K562 (cell line): ENCODE measurements at regions not wholly inside any gene's neighbourhood (a gene's known extent, or its start where the extent isn't known, plus 50 kb on each side); places are given as distances from the start of the nearest gene placed in this dataset.

ENCODE experiments used
- ATAC-seq: fragments of 200-7000 bp; cut with Tn5 transposase; 3 replicates; pipeline ENCODE4 v1.9.1; 2020; ENCODE audit warnings: moderate library complexity
- BruUV-seq: library from RNA; stranded (reverse); fragments of 400-500 nt; replicated peaks from 2 replicates; lab custom pipeline; 2021; lab: Mats Ljungman, UMichigan
- CTCF ChIA-PET: fragments of 300-600 bp; formaldehyde crosslinking; extraction: SDS; loops from one replicate; lab custom pipeline; 2021; ENCODE audit warnings: low intra/inter-chr PET ratio; lab: Yijun Ruan, JAX
- POLR2A ChIA-PET: fragments of 300-600, 350-650 bp; sonication (Branson Sonifier 250); formaldehyde crosslinking; extraction: SDS; loops from one replicate; lab custom pipeline; 2021; ENCODE audit warnings: antibody characterized with exemption, inconsistent platforms; lab: Yijun Ruan, JAX
- DNase-seq, 4 experiments: peaks; one replicate each; pipeline versions ENCODE4 v3.0.0 to v3.0.0-alpha.2; 2011 to 2018; ENCODE audit warnings: low spot score in 3 of 4, mixed read lengths in 3 of 4; ENCODE audit errors: extremely low read depth in 1 of 4
- FAIRE-seq: peaks from 2 replicates; lab custom pipeline; 2011; peaks lifted over from hg19 to GRCh38; lab: Jason Lieb, UNC
- H2AFZ ChIP-seq: 2 replicates; pipeline ENCODE4 v1.6.0; 2011; ENCODE audit warnings: low read depth, low read length, control low read depth, inconsistent platforms
- H3K27ac ChIP-seq: fragments of 200-600 bp; 3 replicates; pipeline ENCODE4 v1.8.0; 2011; ENCODE audit warnings: low read depth, mild to moderate bottlenecking, control low read depth, inconsistent platforms, low read length, moderate library complexity, mixed read lengths; ENCODE audit errors: extremely low read depth
- H3K27me3 ChIP-seq, 2 experiments: fragments of 300-600 bp in 1 of 2; 2 replicates in 1 of 2; 3 replicates in 1 of 2; pipeline versions ENCODE4 v1.6.0 to v1.8.0; 2011; ENCODE audit warnings: inconsistent platforms in 2 of 2, low read length in 2 of 2, mild to moderate bottlenecking in 1 of 2, mixed read lengths in 1 of 2, moderate library complexity in 1 of 2; ENCODE audit not compliant: control insufficient read depth in 2 of 2, insufficient read depth in 2 of 2
- H3K36me3 ChIP-seq: fragments of 300-600 bp; 3 replicates; pipeline ENCODE4 v1.8.0; 2011; ENCODE audit warnings: mild to moderate bottlenecking, low read length, inconsistent platforms; ENCODE audit not compliant: control insufficient read depth, insufficient read depth
- H3K4me1 ChIP-seq, 2 experiments: fragments of 200-600 bp in 1 of 2; replicated peaks in 1 of 2; 2 replicates in 1 of 2; 3 replicates in 1 of 2; pipeline versions ENCODE4 v1.5.1 to v1.8.0; 2011; ENCODE audit warnings: inconsistent platforms in 2 of 2, low read length in 2 of 2, mild to moderate bottlenecking in 1 of 2, mixed read lengths in 1 of 2, moderate library complexity in 1 of 2; ENCODE audit not compliant: control insufficient read depth in 2 of 2, insufficient read depth in 2 of 2
- H3K4me2 ChIP-seq: 2 replicates; pipeline ENCODE4 v1.6.1; 2011; ENCODE audit warnings: low read length, control low read depth, inconsistent platforms, mixed read lengths; ENCODE audit not compliant: insufficient read depth
- H3K4me3 ChIP-seq: fragments of 200-600 bp; sonication (generic), shearing (Covaris generic); 2 replicates; pipeline ENCODE4 v1.5.1; 2016; ENCODE audit warnings: control low read depth, inconsistent platforms
- H3K79me2 ChIP-seq: fragments of 200-600 bp; 3 replicates; pipeline ENCODE4 v1.8.0; 2011; ENCODE audit warnings: low read length, inconsistent platforms; ENCODE audit not compliant: control insufficient read depth, insufficient read depth
- H3K9ac ChIP-seq, 2 experiments: 2 replicates each; pipeline versions ENCODE4 v1.6.0 to v1.6.1; 2011; ENCODE audit warnings: low read depth in 2 of 2, low read length in 2 of 2, control low read depth in 1 of 2, inconsistent platforms in 1 of 2, mild to moderate bottlenecking in 1 of 2, mixed read lengths in 1 of 2; ENCODE audit not compliant: insufficient read depth in 1 of 2
- H3K9me1 ChIP-seq: one replicate; pipeline ENCODE4 v1.6.0; 2011; ENCODE audit warnings: inconsistent platforms, mild to moderate bottlenecking, low read length, moderate library complexity; ENCODE audit not compliant: control insufficient read depth, insufficient read depth
- H3K9me3 ChIP-seq: replicated peaks from 2 replicates; pipeline ENCODE4 v1.5.1; 2011; ENCODE audit warnings: low read depth, low read length, inconsistent platforms; ENCODE audit not compliant: control insufficient read depth, insufficient read depth
- H4K20me1 ChIP-seq: replicated peaks from 2 replicates; pipeline ENCODE4 v1.6.1; 2011; ENCODE audit warnings: low read length, inconsistent platforms, mixed read lengths; ENCODE audit not compliant: control insufficient read depth, insufficient read depth
- BRF2 ChIP-seq: IDR thresholded peaks from 3 replicates; pipeline ENCODE4 v1.6.1; 2011; ENCODE audit warnings: borderline replicate concordance, mild to moderate bottlenecking; ENCODE audit not compliant: insufficient read length, insufficient read depth
- GMEB1 ChIP-seq: fragments of 250-450 bp; sonication (Bioruptor Pico); IDR thresholded peaks from 2 replicates; pipeline ENCODE4 v1.4.0; 2020; ENCODE audit warnings: mild to moderate bottlenecking
- KLF13 ChIP-seq: fragments of 450-650 bp; IDR thresholded peaks from 2 replicates; pipeline ENCODE4 v1.6.1; 2016; ENCODE audit warnings: missing genetic modification characterization, low read depth, mild to moderate bottlenecking, missing compliant biosample characterization, moderate library complexity, borderline replicate concordance
- MTF1 ChIP-seq: fragments of 250-450 bp; sonication (Bioruptor Pico); IDR thresholded peaks from 2 replicates; pipeline ENCODE4 v1.9.0; 2021; ENCODE audit warnings: moderate library complexity, mild to moderate bottlenecking, inconsistent platforms, borderline replicate concordance
- NEUROD1 ChIP-seq: fragments of 150-350 bp; IDR thresholded peaks from 2 replicates; pipeline ENCODE4 v1.6.1; 2014; ENCODE audit warnings: borderline replicate concordance, low read length, low read depth; ENCODE audit not compliant: partially characterized antibody
- PHB ChIP-seq: fragments of 250-450 bp; sonication (Bioruptor Pico); IDR thresholded peaks from 2 replicates; pipeline ENCODE4 v1.5.0; 2021
- TBP ChIP-seq: optimal IDR thresholded peaks from 2 replicates; pipeline ENCODE3; 2011; ENCODE audit warnings: low read depth, low read length, improper control_type of control experiment
- TEAD1 ChIP-seq, 2 experiments: fragments of 450-650 bp in 1 of 2; sonication (generic) in 1 of 2; formaldehyde crosslinking; IDR thresholded peaks; 2 replicates each; pipeline versions ENCODE4 v1.4.0 to v1.8.0; 2020 to 2022; ENCODE audit warnings: mild to moderate bottlenecking in 2 of 2, missing genetic modification reagents in 1 of 2
- ZNF224 ChIP-seq: sonication (generic); formaldehyde crosslinking; IDR thresholded peaks from 2 replicates; pipeline ENCODE4 v1.8.0; 2022; ENCODE audit warnings: mild to moderate bottlenecking, missing genetic modification reagents
- WGBS: fragments of 100-300 bp; shearing (Covaris generic); methylation state at CpG from one replicate; pipeline ENCODE4 v1.1.6; 2016; ENCODE audit warnings: low coverage, mixed read lengths; ENCODE audit not compliant: insufficient coverage; ENCODE audit errors: missing lambda C conversion rate; 5-methylcytosine and 5-hydroxymethylcytosine counted together
- in situ Hi-C: fragments of 300-500 bp; cut with MboI; formaldehyde crosslinking; loops from 4 replicates; pipeline ENCODE4 v1.15.0; 2018; ENCODE audit warnings: inconsistent platforms, mixed read lengths
- intact Hi-C: fragments of 100-400 bp; cut with micrococcal nuclease; formaldehyde crosslinking; loops from 2 replicates; pipeline ENCODE4 v1.14.2; 2022
- TF ChIP-seq, protein P1 (sequence below): fragments of 450-650 bp; IDR thresholded peaks from 2 replicates; pipeline ENCODE4 v1.6.1; 2016; ENCODE audit warnings: antibody characterized with exemption

DNA sequence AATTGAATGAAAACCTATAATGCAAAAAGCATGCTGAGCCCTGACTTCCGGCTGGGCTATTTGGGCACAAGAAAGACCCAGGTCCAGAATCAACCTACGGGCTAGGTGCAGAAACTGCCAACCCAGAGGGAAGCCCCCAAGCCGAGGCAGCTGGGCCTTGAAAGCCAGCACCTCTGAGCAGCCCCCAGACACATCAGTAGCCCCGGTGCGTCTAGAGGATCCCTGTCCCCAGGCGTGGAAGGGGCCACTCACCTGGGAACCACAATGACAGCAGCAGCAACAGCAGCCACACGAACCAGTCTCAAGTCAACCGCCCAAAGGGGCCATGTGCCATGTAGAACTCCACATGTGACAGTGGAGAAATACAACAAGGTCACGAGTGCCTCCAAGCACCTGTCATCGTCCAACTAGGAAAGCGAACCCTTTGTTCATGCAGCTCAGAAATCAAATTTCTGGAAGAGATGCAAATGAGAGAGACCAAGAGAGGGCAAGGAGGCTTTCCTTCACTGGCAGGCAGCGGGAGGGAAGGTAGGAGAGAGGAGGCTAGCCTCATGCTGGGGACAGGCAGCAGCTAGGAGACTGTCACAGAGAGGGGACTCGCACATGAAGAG, 57.5 kb upstream of the CHST15 start:
- Histone ChIP-seq H3K4me1 (no peaks in the 10 kb centered on the region), H3K27me3 (peaks cover 0 to 12% of the 10 kb centered on the region in 2 experiments; a peak in 2 of 5 replicates)
- POLR2A ChIA-PET, result interaction anchor here (0.6 kb wide), 1 partner anchor 21 kb away, joined by 4 read pairs; no protein-coding TSS in a partner anchor
- ATAC-seq, result no peak
- WGBS, result 3% methylated on average over 11 of the region's 13 CpGs
- in situ Hi-C loops, result no loop called here
- TF ChIP-seq PHB (CRISPR knock-in tag) (no peak), KLF13 (tag) (no peak)
- TF ChIP-seq, all 486 proteins: peak for 0
- H3K36me3 ChIP-seq, result no peaks in the 10 kb centered on the region
- H3K4me3 ChIP-seq, result no peak overlapping the region
- intact Hi-C loops, result no loop called here
- H4K20me1 ChIP-seq, result no peaks in the 10 kb centered on the region
- DNase-seq (no peak), FAIRE-seq (no peak)
- no peak overlapping the region for H2AFZ ChIP-seq
- no peaks in the 10 kb centered on the region; the same call in 1 of the 2 replicates for H3K9me3 ChIP-seq
- H3K27ac ChIP-seq, result no peak overlapping the region
- no peak overlapping the region for H3K9ac ChIP-seq
- H3K9me1 ChIP-seq, result no peaks in the 10 kb centered on the region
- H3K4me2 ChIP-seq, result no peak overlapping the region
- no peaks in the 10 kb centered on the region for H3K79me2 ChIP-seq
- CTCF ChIA-PET, result no interaction called here
- no TSS peak for BruUV-seq

DNA sequence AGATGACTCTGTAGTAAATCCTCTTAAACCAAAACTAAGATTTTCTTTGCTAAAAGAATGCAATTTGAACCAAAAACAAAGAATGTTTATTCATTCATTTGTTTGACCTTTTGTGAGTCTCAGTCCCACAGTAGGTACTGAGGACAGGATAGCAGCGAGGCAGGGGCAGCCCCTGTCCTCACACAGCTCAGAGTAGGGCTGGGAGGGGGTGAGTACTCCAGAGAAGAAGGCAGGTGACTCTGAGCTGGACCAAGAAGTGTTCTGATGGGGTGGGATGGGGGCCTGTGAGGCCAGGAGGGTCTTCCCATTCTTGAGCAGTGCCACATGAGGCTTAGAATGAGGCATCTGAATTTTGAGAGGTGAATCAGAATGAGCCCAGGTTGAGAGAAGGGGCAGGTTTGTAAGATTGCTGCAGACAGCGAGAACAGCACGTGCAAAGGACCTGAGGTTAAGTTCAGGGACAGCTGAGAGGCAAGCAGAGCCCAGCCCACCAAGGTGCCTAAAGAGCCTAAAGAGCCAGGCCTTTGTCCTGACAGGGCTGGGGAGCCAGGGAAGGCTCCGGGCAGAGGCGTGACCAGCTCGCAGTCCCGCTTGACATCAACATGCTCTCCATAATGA, 56.9 kb upstream of the CHST15 start:
- Histone ChIP-seq H2AFZ (no peak overlapping the region), H3K9ac (no peak overlapping the region), H3K4me3 (no peak overlapping the region), H3K9me3 (no peaks in the 10 kb centered on the region; the same call in 1 of the 2 replicates), H3K79me2 (no peaks in the 10 kb centered on the region), H3K4me2 (no peak overlapping the region), H3K9me1 (no peaks in the 10 kb centered on the region), H3K27me3 (peaks cover 0 to 12% of the 10 kb centered on the region in 2 experiments; a peak in 2 of 5 replicates), H3K4me1 (no peaks in the 10 kb centered on the region), H3K27ac (no peak overlapping the region), H3K36me3 (no peaks in the 10 kb centered on the region), H4K20me1 (no peaks in the 10 kb centered on the region)
- WGBS, result 6% methylated on average over 7 of the region's 7 CpGs
- BruUV-seq, result no TSS peak
- ChIA-PET POLR2A (no interaction called here), CTCF (no interaction called here)
- DNase-seq, result no peak
- FAIRE-seq, result no peak
- intact Hi-C loops, result no loop called here
- in situ Hi-C loops, result no loop called here
- ATAC-seq, result no peak
- TF ChIP-seq ZNF224 (CRISPR knock-in tag) (no peak), BRF2 (no peak), NEUROD1 (no peak), TEAD1 (CRISPR knock-in tag; IDR thresholded peaks at IDR 0.05) (no peak), MTF1 (CRISPR knock-in tag) (no peak), TBP (no peak), GMEB1 (CRISPR knock-in tag) (no peak)
- TF ChIP-seq, protein P1, sequence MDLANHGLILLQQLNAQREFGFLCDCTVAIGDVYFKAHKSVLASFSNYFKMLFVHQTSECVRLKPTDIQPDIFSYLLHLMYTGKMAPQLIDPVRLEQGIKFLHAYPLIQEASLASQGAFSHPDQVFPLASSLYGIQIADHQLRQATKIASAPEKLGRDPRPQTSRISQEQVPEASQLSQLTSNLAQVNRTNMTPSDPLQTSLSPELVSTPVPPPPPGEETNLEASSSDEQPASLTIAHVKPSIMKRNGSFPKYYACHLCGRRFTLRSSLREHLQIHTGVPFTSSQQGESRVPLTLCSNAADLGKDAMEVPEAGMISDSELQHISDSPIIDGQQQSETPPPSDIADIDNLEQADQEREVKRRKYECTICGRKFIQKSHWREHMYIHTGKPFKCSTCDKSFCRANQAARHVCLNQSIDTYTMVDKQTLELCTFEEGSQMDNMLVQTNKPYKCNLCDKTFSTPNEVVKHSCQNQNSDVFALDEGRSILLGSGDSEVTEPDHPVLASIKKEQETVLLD, result no peak
